H1 (cell line): ENCODE measurements at regions not wholly inside any gene's neighbourhood (a gene's known extent, or its start where the extent isn't known, plus 50 kb on each side); places are given as distances from the start of the nearest gene placed in this dataset.

ENCODE experiments used
- KDM5A ChIP-seq: fragments of 200-600 bp; IDR thresholded peaks from 2 replicates; pipeline ENCODE4 v1.7.1; 2012; ENCODE audit warnings: mild to moderate bottlenecking, low read length, inconsistent platforms, mixed read lengths
- RAD21 ChIP-seq, 2 experiments: IDR thresholded peaks in 1 of 2; conservative IDR thresholded peaks in 1 of 2; 2 replicates each; pipeline ENCODE4 v1.6.1; 2011; ENCODE audit warnings: low read depth in 2 of 2, low read length in 2 of 2, improper control_type of control experiment in 1 of 2, inconsistent platforms in 1 of 2, mild to moderate bottlenecking in 1 of 2, moderate library complexity in 1 of 2
- RFX5 ChIP-seq: IDR thresholded peaks from 2 replicates; pipeline ENCODE4 v1.6.1; 2011; ENCODE audit warnings: low read depth, low read length, improper control_type of control experiment, borderline replicate concordance
- SIN3A ChIP-seq, 2 experiments: IDR thresholded peaks in 1 of 2; conservative IDR thresholded peaks in 1 of 2; 2 replicates each; pipeline ENCODE4 v1.6.1; 2011 to 2012; ENCODE audit warnings: low read length in 2 of 2, improper control_type of control experiment in 1 of 2, low read depth in 1 of 2, mild to moderate bottlenecking in 1 of 2
- YY1 ChIP-seq: IDR thresholded peaks from 2 replicates; pipeline ENCODE4 v1.6.1; 2011; ENCODE audit warnings: low read depth, mild to moderate bottlenecking, low read length
- TF ChIP-seq, protein P1 (sequence below): fragments of 300-600 bp; sonication (generic); IDR thresholded peaks from 2 replicates; pipeline ENCODE4 v1.7.1; 2012; ENCODE audit warnings: low read length, moderate library complexity, mild to moderate bottlenecking, inconsistent platforms; ENCODE audit not compliant: insufficient replicate concordance

DNA sequence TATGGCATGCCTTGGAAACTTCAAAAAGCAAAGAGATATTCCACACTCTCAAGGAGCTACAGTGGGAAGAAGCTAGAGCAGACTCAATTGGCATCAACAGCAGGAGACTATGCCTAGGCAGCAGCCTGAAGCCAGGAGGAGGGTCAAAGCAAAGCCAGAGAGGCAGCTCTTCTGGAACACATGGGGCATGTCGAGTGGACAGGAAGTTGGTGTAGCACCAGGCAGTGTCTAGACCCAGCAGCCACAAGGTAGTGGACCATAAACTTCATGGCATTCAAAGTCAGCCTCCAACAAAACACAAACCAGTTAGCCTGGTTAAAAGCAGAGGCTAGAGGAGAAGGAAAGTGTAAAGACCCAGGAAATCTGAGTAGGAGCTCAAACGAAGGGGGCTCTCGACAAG lies 311.2 kb upstream of the PKDCC start (continued):
- TF ChIP-seq, protein P1, sequence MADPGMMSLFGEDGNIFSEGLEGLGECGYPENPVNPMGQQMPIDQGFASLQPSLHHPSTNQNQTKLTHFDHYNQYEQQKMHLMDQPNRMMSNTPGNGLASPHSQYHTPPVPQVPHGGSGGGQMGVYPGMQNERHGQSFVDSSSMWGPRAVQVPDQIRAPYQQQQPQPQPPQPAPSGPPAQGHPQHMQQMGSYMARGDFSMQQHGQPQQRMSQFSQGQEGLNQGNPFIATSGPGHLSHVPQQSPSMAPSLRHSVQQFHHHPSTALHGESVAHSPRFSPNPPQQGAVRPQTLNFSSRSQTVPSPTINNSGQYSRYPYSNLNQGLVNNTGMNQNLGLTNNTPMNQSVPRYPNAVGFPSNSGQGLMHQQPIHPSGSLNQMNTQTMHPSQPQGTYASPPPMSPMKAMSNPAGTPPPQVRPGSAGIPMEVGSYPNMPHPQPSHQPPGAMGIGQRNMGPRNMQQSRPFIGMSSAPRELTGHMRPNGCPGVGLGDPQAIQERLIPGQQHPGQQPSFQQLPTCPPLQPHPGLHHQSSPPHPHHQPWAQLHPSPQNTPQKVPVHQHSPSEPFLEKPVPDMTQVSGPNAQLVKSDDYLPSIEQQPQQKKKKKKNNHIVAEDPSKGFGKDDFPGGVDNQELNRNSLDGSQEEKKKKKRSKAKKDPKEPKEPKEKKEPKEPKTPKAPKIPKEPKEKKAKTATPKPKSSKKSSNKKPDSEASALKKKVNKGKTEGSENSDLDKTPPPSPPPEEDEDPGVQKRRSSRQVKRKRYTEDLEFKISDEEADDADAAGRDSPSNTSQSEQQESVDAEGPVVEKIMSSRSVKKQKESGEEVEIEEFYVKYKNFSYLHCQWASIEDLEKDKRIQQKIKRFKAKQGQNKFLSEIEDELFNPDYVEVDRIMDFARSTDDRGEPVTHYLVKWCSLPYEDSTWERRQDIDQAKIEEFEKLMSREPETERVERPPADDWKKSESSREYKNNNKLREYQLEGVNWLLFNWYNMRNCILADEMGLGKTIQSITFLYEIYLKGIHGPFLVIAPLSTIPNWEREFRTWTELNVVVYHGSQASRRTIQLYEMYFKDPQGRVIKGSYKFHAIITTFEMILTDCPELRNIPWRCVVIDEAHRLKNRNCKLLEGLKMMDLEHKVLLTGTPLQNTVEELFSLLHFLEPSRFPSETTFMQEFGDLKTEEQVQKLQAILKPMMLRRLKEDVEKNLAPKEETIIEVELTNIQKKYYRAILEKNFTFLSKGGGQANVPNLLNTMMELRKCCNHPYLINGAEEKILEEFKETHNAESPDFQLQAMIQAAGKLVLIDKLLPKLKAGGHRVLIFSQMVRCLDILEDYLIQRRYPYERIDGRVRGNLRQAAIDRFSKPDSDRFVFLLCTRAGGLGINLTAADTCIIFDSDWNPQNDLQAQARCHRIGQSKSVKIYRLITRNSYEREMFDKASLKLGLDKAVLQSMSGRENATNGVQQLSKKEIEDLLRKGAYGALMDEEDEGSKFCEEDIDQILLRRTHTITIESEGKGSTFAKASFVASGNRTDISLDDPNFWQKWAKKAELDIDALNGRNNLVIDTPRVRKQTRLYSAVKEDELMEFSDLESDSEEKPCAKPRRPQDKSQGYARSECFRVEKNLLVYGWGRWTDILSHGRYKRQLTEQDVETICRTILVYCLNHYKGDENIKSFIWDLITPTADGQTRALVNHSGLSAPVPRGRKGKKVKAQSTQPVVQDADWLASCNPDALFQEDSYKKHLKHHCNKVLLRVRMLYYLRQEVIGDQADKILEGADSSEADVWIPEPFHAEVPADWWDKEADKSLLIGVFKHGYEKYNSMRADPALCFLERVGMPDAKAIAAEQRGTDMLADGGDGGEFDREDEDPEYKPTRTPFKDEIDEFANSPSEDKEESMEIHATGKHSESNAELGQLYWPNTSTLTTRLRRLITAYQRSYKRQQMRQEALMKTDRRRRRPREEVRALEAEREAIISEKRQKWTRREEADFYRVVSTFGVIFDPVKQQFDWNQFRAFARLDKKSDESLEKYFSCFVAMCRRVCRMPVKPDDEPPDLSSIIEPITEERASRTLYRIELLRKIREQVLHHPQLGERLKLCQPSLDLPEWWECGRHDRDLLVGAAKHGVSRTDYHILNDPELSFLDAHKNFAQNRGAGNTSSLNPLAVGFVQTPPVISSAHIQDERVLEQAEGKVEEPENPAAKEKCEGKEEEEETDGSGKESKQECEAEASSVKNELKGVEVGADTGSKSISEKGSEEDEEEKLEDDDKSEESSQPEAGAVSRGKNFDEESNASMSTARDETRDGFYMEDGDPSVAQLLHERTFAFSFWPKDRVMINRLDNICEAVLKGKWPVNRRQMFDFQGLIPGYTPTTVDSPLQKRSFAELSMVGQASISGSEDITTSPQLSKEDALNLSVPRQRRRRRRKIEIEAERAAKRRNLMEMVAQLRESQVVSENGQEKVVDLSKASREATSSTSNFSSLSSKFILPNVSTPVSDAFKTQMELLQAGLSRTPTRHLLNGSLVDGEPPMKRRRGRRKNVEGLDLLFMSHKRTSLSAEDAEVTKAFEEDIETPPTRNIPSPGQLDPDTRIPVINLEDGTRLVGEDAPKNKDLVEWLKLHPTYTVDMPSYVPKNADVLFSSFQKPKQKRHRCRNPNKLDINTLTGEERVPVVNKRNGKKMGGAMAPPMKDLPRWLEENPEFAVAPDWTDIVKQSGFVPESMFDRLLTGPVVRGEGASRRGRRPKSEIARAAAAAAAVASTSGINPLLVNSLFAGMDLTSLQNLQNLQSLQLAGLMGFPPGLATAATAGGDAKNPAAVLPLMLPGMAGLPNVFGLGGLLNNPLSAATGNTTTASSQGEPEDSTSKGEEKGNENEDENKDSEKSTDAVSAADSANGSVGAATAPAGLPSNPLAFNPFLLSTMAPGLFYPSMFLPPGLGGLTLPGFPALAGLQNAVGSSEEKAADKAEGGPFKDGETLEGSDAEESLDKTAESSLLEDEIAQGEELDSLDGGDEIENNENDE: no peak
- no peak for TF ChIP-seq KDM5A
- no peak for TF ChIP-seq SIN3A (conservative IDR thresholded peaks at IDR 0.05 in 1 of 2, IDR thresholded peaks at IDR 0.05 in 1 of 2; ENCODE audit: low read depth in 1 of 2, low read length in 2 of 2)
- no peak for TF ChIP-seq RFX5
- no peak for TF ChIP-seq YY1
- TF ChIP-seq RAD21 (IDR thresholded peaks at IDR 0.05 in 1 of 2, conservative IDR thresholded peaks at IDR 0.05 in 1 of 2; ENCODE audit: low read depth in 2 of 2, low read length in 2 of 2): no peak
